Mucosa of descending colon (tissue), 3 donors: ENCODE measurements at regions not wholly inside any gene's neighbourhood (a gene's known extent, or its start where the extent isn't known, plus 50 kb on each side); places are given as distances from the start of the nearest gene placed in this dataset.

Experiments used
- ATAC-seq: fragments of 200-7000 bp; cut with Tn5 transposase; one replicate; pipeline ENCODE4 v1.9.1; 2020; ENCODE audit warnings: mild to moderate bottlenecking, moderate library complexity
- DNase-seq, 3 donors: peaks; one replicate each; pipeline ENCODE4 v3.0.0-alpha.2; 2020
- H3K36me3 ChIP-seq: fragments of 200-600 bp; one replicate; pipeline ENCODE4 v1.8.0; 2021; ENCODE audit warnings: low read depth, mild to moderate bottlenecking
- H3K4me1 ChIP-seq: fragments of 200-600 bp; one replicate; pipeline ENCODE4 v1.8.0; 2021; ENCODE audit warnings: low read depth, mild to moderate bottlenecking
- H3K4me3 ChIP-seq: fragments of 200-600 bp; one replicate; pipeline ENCODE4 v1.8.0; 2021; ENCODE audit warnings: mild to moderate bottlenecking
- H3K9me3 ChIP-seq: fragments of 200-600 bp; one replicate; pipeline ENCODE4 v1.8.0; 2021; ENCODE audit warnings: mild to moderate bottlenecking
- intact Hi-C, 2 donors: fragments of 100-400 bp; cut with DNase I in 1 of 2; cut with micrococcal nuclease in 1 of 2; formaldehyde crosslinking; loops; one replicate each; pipeline versions ENCODE4 v1.11.0 to v1.11.1; 2022; cut with DNase I, micrococcal nuclease
- TF ChIP-seq, protein P1 (sequence below): fragments of 200-600 bp; IDR thresholded peaks from one replicate; pipeline ENCODE4 v1.8.0; 2022; ENCODE audit warnings: antibody characterized with exemption, mild to moderate bottlenecking
- donor health status: DM: no; HTN: no; CAD: no; lungs with moderate emphysema.
- donor health status: DM: no; HTN: no; CAD: no.
- donor health status: DM: no; HTN: yes; CAD: no.

DNA sequence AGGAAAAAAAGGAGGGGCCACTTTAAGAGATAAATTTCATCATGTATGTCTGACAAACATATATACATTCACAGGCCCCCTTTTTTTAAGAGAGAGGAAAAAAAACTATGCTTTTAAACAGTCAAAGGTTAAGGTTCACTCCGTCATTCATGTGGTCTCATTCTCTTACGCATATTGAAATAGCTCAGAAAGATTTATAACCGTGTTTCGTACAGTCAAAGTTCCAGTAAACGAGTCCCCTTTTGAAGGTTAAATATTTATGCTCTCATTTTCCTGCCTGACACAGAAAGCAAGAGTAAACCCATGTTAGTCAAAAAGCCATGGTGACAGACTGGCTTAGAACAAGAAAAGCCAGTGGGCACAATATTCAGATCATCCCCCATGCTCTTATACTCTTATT lies 248.0 kb upstream of the ARRDC4 start:
- TF ChIP-seq, protein P1, sequence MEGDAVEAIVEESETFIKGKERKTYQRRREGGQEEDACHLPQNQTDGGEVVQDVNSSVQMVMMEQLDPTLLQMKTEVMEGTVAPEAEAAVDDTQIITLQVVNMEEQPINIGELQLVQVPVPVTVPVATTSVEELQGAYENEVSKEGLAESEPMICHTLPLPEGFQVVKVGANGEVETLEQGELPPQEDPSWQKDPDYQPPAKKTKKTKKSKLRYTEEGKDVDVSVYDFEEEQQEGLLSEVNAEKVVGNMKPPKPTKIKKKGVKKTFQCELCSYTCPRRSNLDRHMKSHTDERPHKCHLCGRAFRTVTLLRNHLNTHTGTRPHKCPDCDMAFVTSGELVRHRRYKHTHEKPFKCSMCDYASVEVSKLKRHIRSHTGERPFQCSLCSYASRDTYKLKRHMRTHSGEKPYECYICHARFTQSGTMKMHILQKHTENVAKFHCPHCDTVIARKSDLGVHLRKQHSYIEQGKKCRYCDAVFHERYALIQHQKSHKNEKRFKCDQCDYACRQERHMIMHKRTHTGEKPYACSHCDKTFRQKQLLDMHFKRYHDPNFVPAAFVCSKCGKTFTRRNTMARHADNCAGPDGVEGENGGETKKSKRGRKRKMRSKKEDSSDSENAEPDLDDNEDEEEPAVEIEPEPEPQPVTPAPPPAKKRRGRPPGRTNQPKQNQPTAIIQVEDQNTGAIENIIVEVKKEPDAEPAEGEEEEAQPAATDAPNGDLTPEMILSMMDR: no peak
- Histone ChIP-seq H3K36me3 (no peaks in the 10 kb centered on the region), H3K9me3 (no peaks in the 10 kb centered on the region), H3K4me3 (no peak overlapping the region), H3K4me1 (peaks cover 6% of the 10 kb centered on the region)
- intact Hi-C loops: no loop called here
- DNase-seq (no peak), ATAC-seq (peak; percentile 16)

DNA sequence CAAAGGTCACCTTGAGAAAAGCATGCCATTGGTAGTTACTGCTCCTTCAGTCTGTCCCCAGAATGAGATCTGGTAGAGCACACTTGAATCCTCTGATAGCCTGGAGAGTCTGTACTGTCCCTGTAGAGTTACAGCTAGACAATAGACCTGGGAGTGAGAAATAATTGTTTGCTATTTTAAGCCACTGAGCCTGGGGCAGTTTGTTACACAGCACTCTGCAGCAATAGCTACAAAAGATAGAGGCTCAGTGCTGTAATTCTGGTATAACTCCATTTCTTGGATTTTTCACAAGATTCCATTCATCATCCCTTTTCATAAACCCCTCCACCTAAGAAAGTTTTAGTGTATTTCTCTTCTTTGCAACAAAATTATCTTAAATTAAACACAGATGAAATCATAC lies 242.7 kb upstream of the ARRDC4 start:
- H3K9me3 ChIP-seq: no peaks in the 10 kb centered on the region
- TF ChIP-seq, protein P1: no peak
- ATAC-seq (no peak), DNase-seq (no peak)
- intact Hi-C loops: no loop called here
- no peaks in the 10 kb centered on the region for H3K36me3 ChIP-seq
- no peaks in the 10 kb centered on the region for H3K4me1 ChIP-seq
- H3K4me3 ChIP-seq: no peak overlapping the region

- no peak for DNase-seq
- intact Hi-C loops: no loop called here
- peak; percentile 43 for ATAC-seq
- no peaks in the 10 kb centered on the region for H3K9me3 ChIP-seq
- H3K4me3 ChIP-seq: no peak overlapping the region
- no peaks in the 10 kb centered on the region for H3K36me3 ChIP-seq
- no peaks in the 10 kb centered on the region for H3K4me1 ChIP-seq
- TF ChIP-seq, protein P1: no peak
Measured at GRCh38 chr15:97718509-97718908, 242.0 kb upstream of the ARRDC4 start.

DNA sequence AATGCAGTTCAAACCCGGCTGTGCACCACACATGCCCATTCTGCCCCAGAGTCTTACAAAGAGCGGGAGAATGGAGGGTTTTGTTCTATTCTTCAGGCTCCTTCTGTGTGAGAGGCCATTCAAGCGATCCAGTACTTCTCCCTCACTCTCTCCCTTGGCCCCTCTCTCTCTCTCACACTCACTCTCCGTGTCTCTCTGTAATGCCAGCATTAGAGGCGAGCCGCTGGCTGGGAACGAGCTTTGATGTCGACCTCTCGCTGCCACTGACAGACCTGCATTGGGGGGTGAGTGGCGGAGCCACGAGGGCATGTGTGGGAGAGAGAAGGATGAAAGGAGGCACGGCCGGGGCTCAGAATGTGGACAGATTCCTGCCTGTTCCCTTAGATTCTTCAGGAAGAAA lies 231.7 kb upstream of the ARRDC4 start:
- H3K9me3 ChIP-seq: no peaks in the 10 kb centered on the region
- H3K4me3 ChIP-seq: no peak overlapping the region
- intact Hi-C loops: no loop called here
- ATAC-seq (peak; percentile 69), DNase-seq (peak in 2 of 3 donors; percentile 35 to 48)
- TF ChIP-seq, protein P1: no peak
- no peaks in the 10 kb centered on the region for H3K4me1 ChIP-seq
- H3K36me3 ChIP-seq: no peaks in the 10 kb centered on the region

DNA sequence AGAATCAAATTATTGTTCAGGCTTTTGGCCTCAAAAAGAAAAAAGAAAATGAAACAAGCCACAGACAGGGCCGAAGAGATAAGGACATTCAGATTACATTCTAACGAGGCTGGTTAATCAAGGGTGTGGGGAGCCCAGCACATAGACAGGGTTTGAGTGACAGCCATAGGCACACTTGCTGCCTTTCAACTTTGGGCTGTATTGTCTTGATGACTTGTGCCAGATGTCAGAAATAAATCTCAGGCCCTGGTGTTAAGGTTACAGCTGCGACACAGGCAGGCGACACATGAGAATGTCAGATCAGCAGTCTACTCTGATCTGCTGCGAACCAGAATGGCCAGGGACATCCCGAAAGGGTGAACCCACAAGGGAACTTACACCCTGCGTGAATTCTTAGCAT lies 231.2 kb upstream of the ARRDC4 start:
- H3K4me1 ChIP-seq: no peaks in the 10 kb centered on the region
- intact Hi-C loops: no loop called here
- DNase-seq (peak in 1 of 3 donors; percentile 27), ATAC-seq (peak; percentile 86)
- TF ChIP-seq, protein P1: no peak
- no peak overlapping the region for H3K4me3 ChIP-seq
- H3K9me3 ChIP-seq: no peaks in the 10 kb centered on the region
- no peaks in the 10 kb centered on the region for H3K36me3 ChIP-seq

DNA sequence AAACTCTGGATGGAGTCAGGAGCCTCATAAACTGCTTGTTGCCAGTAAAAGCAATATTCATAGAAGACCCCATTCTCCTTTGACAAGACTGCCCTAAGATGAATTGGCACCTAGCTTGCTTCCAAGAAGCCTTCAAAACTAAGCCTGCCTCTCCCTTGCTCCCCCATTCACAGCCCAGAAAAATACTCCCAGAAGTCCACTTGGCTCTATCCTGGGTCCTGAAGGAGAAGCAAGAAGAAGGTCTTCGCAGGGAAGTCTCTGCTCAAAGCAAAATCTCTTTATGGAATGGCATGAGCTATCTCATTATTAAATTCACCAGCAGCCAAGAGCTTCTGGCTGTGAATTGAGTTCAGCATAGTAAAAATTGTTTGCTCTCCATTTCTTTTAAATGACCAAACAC lies 230.2 kb upstream of the ARRDC4 start:
- DNase-seq (no peak), ATAC-seq (no peak)
- H3K9me3 ChIP-seq: no peaks in the 10 kb centered on the region
- TF ChIP-seq, protein P1: no peak
- H3K4me3 ChIP-seq: no peak overlapping the region
- no peaks in the 10 kb centered on the region for H3K4me1 ChIP-seq
- intact Hi-C loops: no loop called here
- no peaks in the 10 kb centered on the region for H3K36me3 ChIP-seq
